GM03348 (cell line): ENCODE measurements at regions not wholly inside any gene's neighbourhood (a gene's known extent, or its start where the extent isn't known, plus 50 kb on each side); places are given as distances from the start of the nearest gene placed in this dataset.
"Not testable (repeated sequence)": the region's sequence is repeated elsewhere in the genome, so short reads cannot be mapped to it uniquely, and the experiment has no call there.

Experiments
- DNase-seq: peaks from one replicate; pipeline ENCODE4 v3.0.0; 2012; ENCODE audit warnings: low spot score

GRCh38 chr6:8177721-8178120 is 75.4 kb upstream of the EEF1E1 start:
- peak; percentile 20 for DNase-seq

DNA sequence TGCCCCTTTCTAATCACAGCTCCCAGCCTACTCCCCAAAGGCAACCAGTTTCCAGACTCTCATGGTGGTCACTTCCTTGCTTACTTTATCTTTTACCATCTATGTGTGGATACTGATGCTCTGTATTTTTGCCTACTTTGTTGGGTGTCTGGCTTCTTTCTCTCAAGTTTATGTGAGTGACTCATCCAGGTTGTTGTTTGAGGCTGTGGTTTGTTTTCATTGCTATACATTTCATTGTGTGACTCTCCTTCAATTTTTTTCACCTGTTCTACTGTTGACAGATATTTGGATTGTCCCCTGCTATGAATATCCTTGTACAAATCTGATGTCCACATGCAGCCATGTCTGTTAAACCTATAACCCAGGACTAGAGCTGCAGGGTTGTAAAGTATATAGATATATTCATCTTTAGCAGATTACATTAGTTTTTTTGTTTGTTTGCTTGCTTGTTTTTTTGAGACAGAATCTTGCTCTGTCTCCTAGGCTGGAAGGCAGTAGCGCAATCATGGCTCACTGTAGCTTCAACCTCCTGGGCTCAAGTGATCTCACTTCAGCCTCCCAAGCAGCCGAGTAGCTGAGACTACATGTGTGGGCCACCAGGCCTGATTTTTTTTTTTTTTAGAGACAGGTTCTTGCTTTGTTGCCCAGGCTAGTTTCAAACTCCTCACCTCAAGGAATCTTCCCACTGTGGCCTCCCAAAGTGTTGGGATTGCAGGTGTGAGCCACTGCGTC is 72.9 kb upstream of the EEF1E1 start:
- no peak for DNase-seq

DNA sequence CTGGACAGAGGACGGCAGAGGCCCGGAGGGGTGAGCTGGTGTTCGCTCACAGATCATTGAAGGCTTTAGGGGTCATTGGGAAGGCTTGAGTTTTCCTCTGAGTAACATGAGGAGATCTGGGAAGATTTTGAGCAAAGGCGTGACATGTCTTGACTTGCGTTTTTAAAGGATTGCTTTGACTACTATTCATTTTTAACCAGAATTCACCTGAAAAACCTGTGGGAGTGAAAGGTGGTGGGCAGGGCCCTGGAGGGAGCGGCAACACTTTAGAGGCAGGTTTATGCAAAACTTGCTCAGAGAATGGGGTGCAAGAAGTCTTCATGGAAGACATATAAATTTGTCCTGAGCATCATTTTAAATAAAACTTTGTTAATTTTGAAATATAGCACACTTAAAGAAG is 72.2 kb upstream of the EEF1E1 start:
- DNase-seq: no peak

DNA sequence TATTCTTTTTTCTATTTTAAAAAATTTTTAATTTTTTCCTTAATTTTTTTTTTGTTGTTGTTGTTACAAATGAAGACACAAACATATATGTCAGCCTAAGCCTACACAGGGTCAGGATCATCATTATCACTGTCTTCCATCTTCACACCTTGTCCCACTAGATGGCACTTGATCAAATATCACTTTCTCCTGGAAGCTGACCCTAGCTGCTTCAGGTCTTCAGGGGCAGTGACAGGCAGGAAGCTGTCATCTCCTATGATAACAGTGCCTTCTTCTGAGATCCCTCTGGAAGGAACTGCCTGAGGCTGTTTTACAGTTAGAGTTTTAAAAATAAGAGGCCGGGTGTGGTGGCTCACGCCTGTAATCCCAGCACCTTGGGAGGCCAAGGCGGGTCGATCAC is 70.2 kb upstream of the EEF1E1 start:
- no peak for DNase-seq

DNA sequence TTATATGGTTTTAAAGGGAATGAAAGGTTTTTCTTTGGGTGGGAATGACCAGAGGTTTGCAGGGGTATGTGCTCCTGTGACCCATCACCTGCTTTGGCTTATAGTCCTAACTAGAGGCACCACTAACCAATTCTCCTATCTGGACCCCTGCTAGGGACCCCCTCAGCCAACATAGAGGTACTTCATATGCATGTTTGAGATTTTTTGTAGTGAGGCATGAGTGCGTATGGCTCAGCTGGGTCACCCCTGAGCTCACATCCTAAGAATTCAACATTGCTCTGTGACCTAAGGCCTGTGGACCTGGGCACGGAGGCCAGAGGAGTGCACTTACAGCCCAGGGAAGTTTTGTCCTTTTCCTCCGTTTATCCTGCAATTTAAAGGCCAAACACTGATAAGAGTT is 68.4 kb upstream of the EEF1E1 start:
- no peak for DNase-seq

GRCh38 chr6:8170245-8170644 is 67.9 kb upstream of the EEF1E1 start:
- no peak for DNase-seq

DNA sequence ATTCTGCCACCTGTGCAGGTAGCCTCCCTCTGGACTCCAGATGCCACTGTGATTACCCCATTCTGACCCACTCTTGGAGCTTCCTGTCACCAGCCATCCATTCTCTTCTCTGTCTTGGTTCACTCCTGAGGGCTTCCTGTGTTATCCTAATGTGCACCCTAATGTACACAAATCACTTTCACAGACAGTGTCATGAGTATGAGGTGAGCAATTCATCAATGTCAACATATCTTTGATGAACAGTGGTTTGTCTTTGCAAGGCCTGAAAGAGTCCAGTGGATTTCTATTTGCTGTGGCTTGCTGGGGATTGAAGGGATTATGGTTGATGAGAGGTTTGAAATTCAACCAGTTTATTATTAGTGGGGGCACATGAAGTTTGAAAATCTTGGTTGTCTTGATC is 63.8 kb upstream of the EEF1E1 start:
- no peak for DNase-seq

DNA sequence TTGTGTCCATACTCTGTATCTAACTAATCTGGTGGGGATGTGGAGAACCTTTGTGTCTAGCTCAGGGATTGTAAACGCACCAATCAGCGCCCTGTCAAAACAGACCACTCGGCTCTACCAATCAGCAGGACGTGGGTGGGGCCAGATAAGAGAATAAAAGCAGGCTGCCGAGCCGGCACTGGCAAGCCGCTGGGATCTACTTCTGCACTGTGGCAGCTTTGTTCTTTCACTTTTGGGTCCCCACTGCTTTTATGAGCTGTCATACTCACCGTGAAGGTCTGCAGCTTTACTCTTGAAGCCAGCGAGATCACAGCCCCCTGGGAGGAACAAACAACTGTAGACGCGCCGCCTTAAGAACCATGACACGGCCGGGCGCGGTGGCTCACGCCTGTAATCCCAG is 62.7 kb upstream of the EEF1E1 start:
- DNase-seq: not testable (repeated sequence)

DNA sequence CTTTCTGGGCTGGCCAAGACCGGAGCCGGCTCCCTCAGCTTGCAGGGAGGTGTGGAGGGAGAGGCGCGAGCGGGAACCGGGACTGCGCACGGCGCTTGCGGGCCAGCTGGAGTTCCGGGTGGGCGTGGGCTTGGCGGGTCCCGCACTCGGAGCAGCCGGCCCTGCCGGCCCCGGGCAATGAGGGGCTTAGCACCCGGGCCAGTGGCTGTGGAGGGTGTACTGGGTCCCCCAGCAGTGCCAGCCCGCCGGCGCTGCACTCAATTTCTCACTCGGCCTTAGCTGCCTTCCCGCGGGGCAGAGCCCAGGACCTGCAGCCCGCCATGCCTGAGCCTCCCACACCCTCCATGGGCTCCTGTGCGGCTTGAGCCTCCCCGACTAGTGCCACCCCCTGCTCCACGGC is 61.9 kb upstream of the EEF1E1 start:
- DNase-seq: not testable (repeated sequence)

- no peak for DNase-seq
These were observed 57.6 kb upstream of the EEF1E1 start for GRCh38 chr6:8159966-8160365.

- no peak for DNase-seq
These were observed 55.5 kb upstream of the EEF1E1 start for GRCh38 chr6:8157839-8158238.

DNA sequence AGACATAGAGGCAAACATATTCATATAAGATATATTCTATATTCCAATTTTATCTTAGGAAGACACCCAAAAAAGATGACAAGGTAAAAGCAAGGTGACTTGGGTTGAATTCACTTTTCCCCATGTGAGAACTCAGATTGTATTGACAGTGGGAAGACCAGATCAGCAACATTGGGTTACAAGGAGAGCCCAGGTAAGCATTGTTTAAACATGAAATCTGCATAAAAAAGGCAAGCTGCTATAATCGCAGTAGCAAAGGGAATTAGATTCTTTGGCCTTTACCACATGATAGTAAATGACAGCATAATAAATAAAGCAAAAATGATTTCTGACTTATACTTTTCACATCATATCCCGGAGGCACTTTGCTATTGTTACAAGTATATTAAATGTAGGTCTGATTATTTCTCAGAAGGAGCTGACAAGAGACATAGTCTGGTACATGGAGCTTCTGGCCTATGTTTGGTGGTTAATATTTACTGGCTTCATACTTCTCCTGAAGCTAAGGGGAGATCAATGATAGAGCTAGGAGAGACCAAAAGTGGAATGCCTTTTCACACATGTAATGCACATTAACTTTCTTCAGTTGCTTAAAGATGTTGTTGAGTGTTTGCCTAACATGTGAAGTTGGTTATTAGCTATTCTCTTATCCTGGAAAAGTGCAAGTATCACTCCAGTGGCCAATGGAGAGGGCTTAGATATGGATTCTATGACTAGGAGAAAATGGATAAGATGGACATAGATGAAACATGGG is 53.1 kb upstream of the EEF1E1 start:
- DNase-seq: no peak
